ENCODE measurements at regions not wholly inside any gene's neighbourhood (a gene's known extent, or its start where the extent isn't known, plus 50 kb on each side); places are given as distances from the start of the nearest gene placed in this dataset.

DNA sequence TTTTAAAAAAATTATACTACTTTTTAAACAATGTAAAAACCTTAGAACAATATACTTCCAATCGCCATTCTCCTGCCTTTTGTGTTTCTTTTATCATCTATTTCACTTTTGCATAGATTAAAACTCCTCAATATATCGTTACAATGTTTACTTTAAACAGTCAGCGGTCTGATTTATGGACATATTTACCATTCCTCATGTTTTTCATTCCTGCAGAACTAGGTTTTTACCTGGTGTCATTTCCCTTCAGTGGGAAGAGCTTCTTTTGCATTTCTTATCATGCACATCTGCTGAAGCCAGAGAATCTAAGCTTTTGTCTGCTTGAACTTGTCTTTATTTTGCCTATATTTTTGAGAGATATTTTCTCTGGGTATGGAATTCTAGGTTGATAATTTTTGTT, 277.4 kb upstream of the PLXNA2 start:
- no peak for DNase-seq

GRCh38 chr1:208523007-208523406, 278.8 kb upstream of the PLXNA2 start:
- no peak for DNase-seq

DNA sequence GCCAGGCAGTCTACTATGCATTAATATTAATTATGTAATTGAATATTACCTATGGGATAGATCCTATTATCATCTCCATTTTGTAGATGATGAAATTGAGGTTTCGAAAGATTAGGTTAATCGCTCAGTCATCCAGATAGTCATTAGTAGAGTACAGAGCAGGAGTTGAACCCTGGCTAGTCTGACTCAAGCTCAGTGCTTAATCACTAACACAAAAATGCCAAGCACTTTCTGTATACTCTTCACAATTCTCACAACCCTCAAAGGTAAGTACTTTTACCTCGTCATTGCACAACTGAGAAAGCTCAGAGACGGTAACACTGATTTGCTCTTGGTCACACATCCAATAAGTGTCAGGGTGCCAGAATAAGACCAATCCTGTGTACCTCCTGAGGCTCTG, 280.2 kb upstream of the PLXNA2 start:
- DNase-seq = no peak

GRCh38 chr1:208524925-208525324, 280.7 kb upstream of the PLXNA2 start:
- no peak for DNase-seq

GRCh38 chr1:208525417-208525816, 281.2 kb upstream of the PLXNA2 start:
- no peak for DNase-seq

GRCh38 chr1:208526613-208527125, 282.5 kb upstream of the PLXNA2 start:
- no peak for DNase-seq

DNA sequence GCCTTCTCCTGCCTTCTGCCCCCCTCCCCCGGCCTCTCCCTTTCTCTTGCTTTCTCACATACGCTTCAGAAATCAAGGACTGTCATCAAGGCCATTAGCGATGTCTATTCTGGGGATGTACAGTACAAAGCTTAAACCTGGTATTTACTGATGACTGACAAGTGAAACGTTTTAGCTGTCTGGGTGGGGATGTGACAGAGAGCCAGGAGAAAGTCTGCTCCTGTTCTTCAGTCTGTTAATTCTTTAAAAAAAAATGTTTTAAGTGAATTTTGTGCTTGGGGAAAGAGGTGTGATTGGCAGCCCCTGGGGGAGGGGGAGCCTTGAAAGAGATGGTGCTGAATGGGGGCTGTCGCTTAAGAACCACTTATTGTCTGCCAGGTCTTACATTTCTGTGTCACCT, 283.0 kb upstream of the PLXNA2 start:
- no peak for DNase-seq

GRCh38 chr1:208528578-208529240, 284.5 kb upstream of the PLXNA2 start:
- no peak for DNase-seq

DNA sequence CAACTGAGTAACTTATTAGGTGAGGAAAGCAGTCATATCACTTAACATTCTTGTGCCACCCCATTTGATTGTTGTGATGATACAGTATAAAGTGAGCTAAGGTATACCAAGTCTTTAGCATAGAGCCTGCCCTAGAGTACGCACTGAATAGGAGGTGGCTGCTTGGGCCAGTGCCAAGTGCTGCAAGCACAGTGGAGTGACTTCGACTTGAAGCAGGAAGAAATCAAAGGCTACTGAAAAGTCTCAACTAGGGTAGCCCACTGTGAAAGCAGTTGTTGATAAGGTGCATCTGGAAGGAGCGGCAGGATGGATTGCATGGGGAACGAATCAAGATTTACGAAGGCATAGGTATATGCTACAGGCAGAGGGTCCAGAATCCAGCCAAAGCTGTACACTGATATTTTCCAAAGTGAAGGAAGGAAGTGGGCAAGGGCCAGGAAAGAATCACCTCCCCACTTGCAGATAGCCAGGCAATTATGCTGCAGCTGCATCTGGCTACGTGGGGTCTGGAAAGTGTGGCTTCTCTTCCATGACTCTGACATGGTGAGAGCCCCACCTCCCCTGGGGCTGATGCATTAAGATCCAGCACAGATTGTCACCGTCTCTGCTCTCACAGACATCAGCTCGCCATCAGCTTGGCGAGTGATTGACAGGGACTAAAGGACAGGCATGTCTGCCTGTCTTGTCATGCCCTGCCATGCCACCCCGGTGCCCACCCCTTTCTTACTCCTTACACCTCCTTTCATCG, 287.0 kb upstream of the PLXNA2 start:
- no peak for DNase-seq

DNA sequence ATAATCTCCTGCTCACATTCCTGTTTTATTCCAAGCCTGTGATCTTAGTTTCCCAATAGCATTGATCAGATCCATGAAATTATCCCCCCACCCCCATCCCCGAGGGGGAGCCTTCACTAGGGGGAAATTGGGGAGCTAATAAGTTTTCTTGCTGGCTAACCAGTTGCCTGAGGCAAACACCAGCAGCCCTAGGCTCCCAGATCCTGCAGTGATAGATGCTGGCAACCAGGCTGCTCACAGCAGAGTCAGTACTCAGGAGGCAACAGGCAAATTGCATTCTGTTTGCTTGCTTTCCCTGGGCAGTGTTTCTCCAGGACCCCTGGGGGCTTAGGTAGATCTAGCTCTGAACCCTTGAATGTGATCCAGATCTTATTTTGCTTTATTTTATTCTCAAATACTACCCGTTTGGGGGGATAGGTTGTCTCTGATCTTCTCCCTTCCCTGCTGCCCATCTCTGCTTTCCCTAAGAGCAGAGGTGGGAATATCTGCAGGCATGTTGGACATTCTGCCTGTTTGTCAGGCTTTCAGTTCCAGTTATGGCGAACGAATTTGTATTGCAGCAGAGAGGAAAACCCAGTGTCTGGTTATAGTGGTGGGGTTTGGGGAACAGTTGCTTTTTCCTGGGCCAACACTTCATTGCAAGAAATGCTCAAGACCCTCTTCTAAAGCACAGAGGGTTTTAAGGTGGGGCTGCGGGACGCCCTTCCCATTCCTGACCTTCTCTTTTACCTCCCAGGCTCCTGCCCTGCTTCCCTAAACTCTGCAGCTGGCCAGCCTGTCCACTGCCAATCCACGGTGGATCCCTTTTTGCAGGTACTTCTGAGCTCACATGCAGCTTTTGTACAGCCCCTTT, 289.8 kb upstream of the PLXNA2 start:
- no peak for DNase-seq

- DNase-seq = no peak
Measured at GRCh38 chr1:208534599-208534897, 290.4 kb upstream of the PLXNA2 start.

GRCh38 chr1:208534979-208535378, 290.8 kb upstream of the PLXNA2 start:
- DNase-seq = no peak

DNA sequence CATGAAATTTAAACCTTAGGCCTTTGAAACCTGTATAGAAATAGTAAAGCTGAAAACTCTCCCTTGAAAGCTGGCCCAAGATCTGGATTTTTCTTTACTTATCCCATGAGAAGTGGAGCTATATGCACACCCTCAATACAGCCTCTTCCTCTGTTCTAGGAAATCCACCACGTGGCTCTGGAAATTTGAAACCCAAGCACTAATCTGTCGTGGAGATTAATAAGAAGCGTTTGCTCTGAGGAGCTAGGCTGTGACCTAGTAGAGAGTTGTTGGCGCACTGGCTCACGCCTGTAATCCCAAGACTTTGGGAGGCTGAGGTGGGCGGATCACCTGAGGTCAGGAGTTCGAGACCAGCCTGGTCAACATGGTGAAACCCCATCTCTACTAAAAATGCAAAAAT, 291.3 kb upstream of the PLXNA2 start:
- DNase-seq = no peak

DNA sequence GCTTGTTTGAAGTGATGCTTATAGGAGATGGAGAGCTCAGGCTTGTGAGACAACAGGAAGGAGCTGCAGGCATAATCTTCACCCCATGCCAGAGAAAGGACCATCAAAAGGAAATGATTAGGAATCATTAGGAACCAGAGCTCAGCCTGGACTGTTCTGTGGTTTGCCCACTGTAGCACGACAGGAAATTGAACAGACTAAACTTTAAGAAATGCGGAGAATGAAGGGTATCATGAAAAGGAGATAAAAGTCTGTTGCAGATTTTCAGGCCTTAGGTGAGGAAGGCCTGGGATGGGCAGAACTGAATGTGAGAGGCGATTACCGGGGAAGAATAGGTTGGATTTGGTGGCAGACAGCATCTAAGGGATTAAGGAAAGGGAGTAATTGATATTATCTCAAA, 292.0 kb upstream of the PLXNA2 start:
- no peak for DNase-seq

GRCh38 chr1:208537198-208537597, 293.0 kb upstream of the PLXNA2 start:
- DNase-seq = no peak

GRCh38 chr1:208538078-208538477, 293.9 kb upstream of the PLXNA2 start:
- DNase-seq = no peak

DNA sequence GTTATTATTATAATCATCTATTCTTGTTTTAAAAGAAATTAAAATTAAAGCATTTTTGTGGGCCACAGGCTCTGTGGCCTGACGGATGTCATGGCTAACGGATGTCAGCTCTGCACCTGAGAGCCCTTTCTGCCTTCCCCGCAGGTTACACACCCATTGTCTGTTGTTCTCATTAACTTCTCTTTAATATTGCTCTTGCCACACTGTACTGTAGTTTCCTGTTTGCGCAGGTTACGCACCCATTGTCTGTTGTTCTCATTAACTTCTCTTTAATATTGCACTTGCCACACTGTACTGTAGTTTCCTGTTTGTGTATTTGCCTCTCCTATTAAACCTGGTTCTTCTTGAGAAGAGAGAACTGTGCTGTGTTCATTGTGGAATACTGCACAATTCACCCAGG, 294.4 kb upstream of the PLXNA2 start:
- no peak for DNase-seq

DNA sequence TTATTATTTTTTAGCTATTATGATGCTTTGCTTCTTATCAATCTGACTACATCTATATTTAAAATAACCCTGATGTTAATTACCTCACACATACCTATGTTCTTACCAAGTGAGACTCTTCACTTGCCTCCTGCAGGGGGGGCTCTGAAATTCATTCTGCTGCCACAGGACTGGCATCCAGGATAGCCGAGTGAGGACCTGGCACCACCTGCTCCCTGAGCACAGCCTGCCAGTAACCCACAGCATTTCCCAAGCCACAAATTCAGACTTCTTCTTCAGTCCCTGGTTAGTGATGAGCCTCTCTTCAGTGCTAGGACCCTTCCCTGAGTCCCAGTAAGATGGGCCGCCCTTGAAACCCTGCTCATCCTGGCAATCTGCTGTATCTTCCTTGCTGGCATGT, 296.5 kb upstream of the PLXNA2 start:
- no peak for DNase-seq

DNA sequence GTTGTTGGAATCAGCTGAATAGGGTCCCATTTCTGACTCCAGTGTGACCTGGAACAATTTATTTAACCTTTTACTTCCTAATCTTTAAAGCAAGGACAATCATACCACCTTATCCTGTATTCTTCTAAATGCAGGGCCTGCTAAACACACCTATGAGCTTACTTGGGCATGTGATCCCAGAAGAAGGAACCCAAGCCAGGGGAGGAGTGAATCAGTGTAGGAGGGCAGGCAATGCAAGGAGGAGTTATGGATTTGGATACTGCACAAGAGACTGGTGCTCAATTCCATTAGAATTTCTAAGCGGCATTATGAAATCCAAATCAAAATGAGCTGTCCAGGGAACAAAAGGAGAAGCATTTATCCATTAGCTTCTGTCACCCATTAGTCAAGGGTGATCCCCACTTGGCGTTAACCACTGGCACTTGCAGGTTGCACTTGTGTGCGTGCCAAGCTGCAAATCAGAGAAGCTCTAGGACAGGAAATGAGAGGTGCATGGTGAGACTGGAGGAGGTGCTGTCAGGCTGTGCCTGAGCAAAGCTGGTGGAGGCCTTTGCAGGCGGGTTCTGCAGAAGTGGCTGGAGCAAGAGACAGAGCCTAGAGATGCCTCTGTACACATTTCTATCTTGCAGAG, 297.2 kb upstream of the PLXNA2 start:
- no peak for DNase-seq

DNA sequence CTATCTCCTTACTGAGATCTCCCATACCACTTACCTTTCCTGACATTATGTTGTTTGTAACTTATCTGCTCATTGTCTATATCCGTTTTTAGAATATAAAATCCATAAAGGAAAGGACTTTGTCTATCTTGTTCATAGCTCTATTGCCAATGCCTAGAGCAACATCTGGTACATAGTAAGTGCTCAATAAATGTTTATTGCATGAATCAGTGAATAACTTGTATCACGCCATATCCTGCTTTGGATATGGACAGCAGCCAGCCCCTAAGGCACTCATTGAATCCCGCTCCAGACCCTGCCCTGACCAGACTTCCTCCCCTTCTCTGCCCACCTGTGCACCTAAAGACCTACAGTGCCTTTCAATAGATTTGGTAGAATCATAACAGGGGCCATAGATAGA, 298.1 kb upstream of the PLXNA2 start:
- DNase-seq = no peak

DNA sequence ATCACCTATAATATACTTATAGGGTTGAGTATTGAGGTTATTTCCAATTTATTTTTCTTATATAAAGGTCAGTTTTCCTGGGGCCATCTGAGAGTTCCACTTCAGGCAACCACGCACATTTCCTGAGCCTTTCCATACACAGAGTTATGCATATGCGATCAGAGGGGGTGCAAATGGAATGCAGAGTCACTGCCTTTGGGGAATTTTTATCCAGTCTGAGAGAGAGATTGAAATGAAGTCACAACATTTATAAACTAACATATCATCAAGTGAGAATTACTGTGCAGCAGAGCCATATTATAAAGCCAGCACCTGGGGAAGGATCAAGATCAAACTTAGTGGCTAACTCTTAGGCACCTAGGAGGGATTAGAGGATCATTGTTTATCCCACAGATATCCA, 299.9 kb upstream of the PLXNA2 start:
- no peak for DNase-seq

- no peak for DNase-seq
Measured at GRCh38 chr1:208544794-208545193, 300.6 kb upstream of the PLXNA2 start.

DNA sequence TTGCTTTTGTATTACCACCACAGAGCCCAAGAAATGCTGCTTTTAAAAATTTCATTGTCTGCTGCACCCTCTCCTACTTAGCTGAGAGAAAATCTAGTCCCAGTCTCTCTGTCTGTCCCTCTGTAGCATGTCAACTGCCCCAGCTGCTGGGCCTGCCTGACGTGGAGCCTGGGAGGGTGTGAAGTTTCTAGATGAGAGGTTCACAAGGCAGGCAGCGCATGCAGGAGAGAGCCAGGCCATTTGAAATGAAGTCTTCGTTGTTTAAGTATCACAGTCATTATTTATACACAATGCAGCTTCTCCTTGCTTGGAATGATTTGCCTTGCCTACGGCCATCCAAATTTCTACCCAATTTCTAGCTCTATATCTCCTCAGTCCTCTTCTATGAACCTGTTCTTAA, 306.8 kb upstream of the PLXNA2 start:
- DNase-seq = no peak

Data from NCI-H187 treated with DMSO at 0.1 percent for 48 hours (cell line).